BE2C (cell line): ENCODE measurements at regions not wholly inside any gene's neighbourhood (a gene's known extent, or its start where the extent isn't known, plus 50 kb on each side); places are given as distances from the start of the nearest gene placed in this dataset.

ENCODE experiments used
- DNase-seq: peaks from one replicate; pipeline ENCODE4 v3.0.0-alpha.2; 2020
- H3K27me3 ChIP-seq: fragments of 250-450 bp; sonication (Bioruptor Pico); 2 replicates; pipeline ENCODE4 v1.5.1; 2020; ENCODE audit warnings: mild to moderate bottlenecking
- H3K36me3 ChIP-seq: fragments of 250-450 bp; sonication (Bioruptor Pico); 2 replicates; pipeline ENCODE4 v1.5.1; 2020; ENCODE audit warnings: mild to moderate bottlenecking
- H3K4me1 ChIP-seq: fragments of 250-450 bp; sonication (Bioruptor Pico); 2 replicates; pipeline ENCODE4 v1.5.1; 2020
- H3K4me3 ChIP-seq: 2 replicates; pipeline ENCODE4 v1.5.1; 2011; ENCODE audit warnings: low read depth, low read length
- H3K9me3 ChIP-seq: fragments of 250-450 bp; sonication (Bioruptor Pico); 2 replicates; pipeline ENCODE4 v1.5.1; 2020
- CTCF ChIP-seq: IDR thresholded peaks from 2 replicates; pipeline ENCODE4 v1.5.1; 2012; ENCODE audit warnings: mild to moderate bottlenecking, low read depth, low read length

GRCh38 chr3:44104043-44104442 is 137.6 kb upstream of the TOPAZ1 start:
- H3K36me3 ChIP-seq, result no peaks in the 10 kb centered on the region
- DNase-seq, result no peak
- no peaks in the 10 kb centered on the region for H3K4me1 ChIP-seq
- TF ChIP-seq CTCF, result no peak
- no peaks in the 10 kb centered on the region for H3K27me3 ChIP-seq
- no peaks in the 10 kb centered on the region for H3K9me3 ChIP-seq
- H3K4me3 ChIP-seq, result no peak overlapping the region

GRCh38 chr3:44104668-44105321 is 136.9 kb upstream of the TOPAZ1 start:
- no peaks in the 10 kb centered on the region for H3K4me1 ChIP-seq
- no peak for TF ChIP-seq CTCF
- no peaks in the 10 kb centered on the region for H3K36me3 ChIP-seq
- no peak overlapping the region for H3K4me3 ChIP-seq
- H3K9me3 ChIP-seq, result no peaks in the 10 kb centered on the region
- H3K27me3 ChIP-seq, result no peaks in the 10 kb centered on the region
- no peak for DNase-seq

GRCh38 chr3:44105571-44105970 is 136.1 kb upstream of the TOPAZ1 start:
- H3K36me3 ChIP-seq, result no peaks in the 10 kb centered on the region

GRCh38 chr3:44106756-44107155 is 134.9 kb upstream of the TOPAZ1 start:
- Histone ChIP-seq H3K36me3 (no peaks in the 10 kb centered on the region), H3K9me3 (no peaks in the 10 kb centered on the region), H3K4me3 (no peak overlapping the region), H3K4me1 (no peaks in the 10 kb centered on the region), H3K27me3 (no peaks in the 10 kb centered on the region)
- DNase-seq, result no peak
- no peak for TF ChIP-seq CTCF

More at GRCh38 chr3:44105571-44105970, 136.1 kb upstream of the TOPAZ1 start:
- TF ChIP-seq CTCF, result no peak
- H3K4me3 ChIP-seq, result no peak overlapping the region
- H3K9me3 ChIP-seq, result no peaks in the 10 kb centered on the region
- no peak for DNase-seq
- H3K4me1 ChIP-seq, result no peaks in the 10 kb centered on the region
- H3K27me3 ChIP-seq, result no peaks in the 10 kb centered on the region

- Histone ChIP-seq H3K27me3 (no peaks in the 10 kb centered on the region), H3K4me1 (no peaks in the 10 kb centered on the region), H3K4me3 (no peak overlapping the region), H3K36me3 (no peaks in the 10 kb centered on the region), H3K9me3 (no peaks in the 10 kb centered on the region)
- no peak for DNase-seq
- no peak for TF ChIP-seq CTCF
Observed at GRCh38 chr3:44108481-44108880, 133.2 kb upstream of the TOPAZ1 start.

- Histone ChIP-seq H3K4me3 (no peak overlapping the region), H3K9me3 (no peaks in the 10 kb centered on the region), H3K4me1 (no peaks in the 10 kb centered on the region), H3K27me3 (no peaks in the 10 kb centered on the region), H3K36me3 (no peaks in the 10 kb centered on the region)
- no peak for DNase-seq
- no peak for TF ChIP-seq CTCF
Observed at GRCh38 chr3:44109771-44110361, 131.8 kb upstream of the TOPAZ1 start.
